ENCODE measurements at regions not wholly inside any gene's neighbourhood (a gene's known extent, or its start where the extent isn't known, plus 50 kb on each side); places are given as distances from the start of the nearest gene placed in this dataset.

DNA sequence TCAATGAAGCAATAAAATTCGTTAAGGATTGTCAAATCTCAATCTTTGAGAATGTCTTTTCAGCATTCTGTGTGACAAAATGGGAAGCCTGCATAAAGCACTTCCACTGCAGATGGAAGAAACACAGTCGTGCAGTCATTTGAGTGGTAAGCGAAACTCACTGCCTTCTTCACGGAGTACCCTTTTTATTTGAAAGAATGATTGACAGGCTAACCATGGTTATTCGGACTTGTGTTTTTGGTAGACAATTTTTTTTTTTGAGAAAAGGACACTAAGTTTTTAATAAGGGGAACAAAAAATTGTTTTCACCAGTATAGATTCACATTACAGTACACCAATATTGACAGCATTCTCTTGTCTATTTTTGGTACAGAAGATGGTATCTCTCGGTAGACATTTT is 86.9 kb upstream of the MSX1 start:
- DNase-seq (ENCODE audit: low read depth), result no peak

DNA sequence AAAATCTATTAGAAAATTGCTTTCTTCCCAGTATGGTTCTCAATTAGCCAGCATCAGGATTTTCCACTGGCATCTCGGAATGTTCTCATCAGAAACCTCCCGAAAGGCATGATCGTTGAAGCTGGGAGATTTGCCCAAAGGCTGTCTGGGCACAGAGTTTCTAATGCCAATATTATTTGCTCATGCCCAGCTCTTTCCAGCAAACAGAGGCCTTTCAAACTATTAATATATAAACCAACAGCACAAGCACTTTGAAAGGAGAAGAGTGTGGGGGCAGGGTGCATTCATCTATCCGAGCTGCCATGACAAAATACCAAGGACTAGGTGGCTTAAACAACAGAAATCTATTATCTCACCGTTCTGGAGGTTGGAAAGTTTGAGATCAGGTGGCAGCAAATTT is 88.3 kb upstream of the MSX1 start:
- DNase-seq (ENCODE audit: low read depth), result no peak

DNA sequence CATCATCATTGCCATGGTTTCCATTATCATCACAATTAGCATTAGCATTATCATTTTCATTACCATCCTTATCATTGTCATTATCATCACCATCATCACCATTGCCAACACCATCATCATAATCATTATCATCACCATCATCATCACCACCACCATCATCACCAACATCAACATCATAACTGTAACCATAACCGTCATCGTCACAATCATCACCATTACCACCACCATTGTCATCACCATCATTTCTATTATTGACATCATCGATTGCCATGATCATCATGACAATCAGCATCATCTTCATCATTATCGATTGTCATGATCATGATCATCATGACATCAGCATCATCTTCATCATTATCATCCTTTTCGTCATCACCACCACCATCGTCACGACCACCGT is 88.9 kb upstream of the MSX1 start:
- no peak for DNase-seq (ENCODE audit: low read depth)

DNA sequence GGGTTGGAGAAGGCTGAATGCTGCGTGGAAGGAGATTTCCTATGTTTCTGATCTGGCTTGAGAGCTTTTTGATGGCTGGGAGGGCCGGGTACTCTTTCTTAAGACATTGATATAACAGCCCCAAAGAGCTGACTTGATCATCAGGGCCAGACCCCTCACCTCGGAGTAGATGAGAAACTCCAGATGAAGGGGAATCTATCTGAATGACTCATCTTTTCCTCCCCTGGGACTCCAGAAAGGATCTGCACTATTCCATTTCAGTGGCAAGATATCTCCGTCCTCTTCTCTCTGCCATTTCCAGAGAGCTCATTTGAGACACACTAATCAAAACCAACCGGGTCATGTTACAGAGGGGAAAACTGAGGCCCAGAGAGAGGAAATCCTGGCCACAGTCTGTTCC is 92.9 kb upstream of the MSX1 start:
- DNase-seq (ENCODE audit: low read depth), result no peak

DNA sequence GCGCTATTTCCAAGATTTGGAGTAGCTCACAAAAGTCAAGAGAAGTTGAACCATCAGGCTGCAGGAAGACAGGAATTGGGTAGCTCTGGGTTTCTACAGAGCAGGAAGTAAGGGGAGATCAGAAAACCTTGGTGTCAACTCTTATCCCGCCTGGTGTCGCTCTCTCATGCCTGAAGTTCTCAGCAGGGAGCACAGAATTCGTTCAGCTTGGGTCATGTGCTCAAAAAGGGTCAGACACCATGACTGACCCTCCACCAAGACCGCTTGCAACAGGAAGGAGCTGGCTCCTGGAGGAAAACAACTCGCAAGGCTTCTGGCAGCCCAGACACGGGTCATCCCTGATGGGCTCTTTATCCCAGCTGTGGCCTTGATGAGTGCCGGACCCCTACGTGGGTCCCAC is 93.7 kb upstream of the MSX1 start:
- DNase-seq (ENCODE audit: low read depth), result no peak

DNA sequence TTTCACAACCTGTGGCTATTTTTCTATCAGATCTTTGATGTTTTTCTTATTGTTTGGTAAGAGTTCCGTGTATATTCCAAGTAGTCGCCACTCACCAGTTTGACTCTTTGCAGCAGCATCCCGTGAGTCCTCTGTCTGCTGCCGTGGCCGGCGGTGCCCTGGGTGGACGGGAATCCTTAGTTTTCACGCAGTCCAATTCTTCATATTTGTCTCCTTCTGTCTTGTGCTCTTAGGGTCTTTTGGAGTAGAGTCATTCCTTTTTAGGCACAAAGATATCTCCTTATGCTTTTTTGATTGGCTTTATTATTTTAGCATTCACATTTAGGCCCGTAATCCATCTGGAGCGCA is 94.9 kb upstream of the MSX1 start:
- no peak for DNase-seq (ENCODE audit: low read depth)

DNA sequence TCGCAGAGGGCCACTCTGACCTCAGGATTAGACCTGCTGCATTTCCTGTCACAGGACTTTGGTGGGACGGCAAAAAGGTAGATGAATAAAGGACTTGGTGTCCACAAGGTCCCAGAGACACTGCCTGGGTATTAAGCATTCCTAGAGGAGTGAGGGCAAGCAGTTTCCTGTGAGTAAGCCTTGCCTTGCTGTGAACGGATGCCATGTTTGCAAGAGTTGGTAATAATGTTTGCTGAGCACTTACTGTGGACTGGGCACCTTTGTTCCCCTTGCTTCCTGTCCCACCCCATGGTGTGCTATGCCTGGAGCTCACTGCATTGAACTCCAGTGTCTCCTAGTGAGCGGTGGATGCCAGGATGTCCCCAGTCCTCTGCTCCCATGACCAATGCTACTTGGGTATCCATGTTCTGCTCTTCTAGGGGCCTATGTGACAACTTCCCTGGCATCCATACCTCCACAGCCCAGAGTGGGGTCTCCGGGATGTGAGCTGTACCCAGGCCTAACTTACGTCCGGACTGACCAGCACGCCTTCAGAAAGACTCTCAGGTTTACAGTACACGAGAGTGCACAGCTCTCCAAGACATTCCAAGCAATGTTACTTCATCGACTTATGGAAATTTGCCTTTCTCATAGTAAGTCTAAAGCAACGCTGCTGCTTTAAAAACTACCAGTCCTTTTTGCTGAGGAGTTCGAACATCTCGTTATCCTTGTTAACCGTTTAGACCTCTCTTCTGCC is 95.5 kb upstream of the MSX1 start:
- no peak for DNase-seq (ENCODE audit: low read depth)

DNA sequence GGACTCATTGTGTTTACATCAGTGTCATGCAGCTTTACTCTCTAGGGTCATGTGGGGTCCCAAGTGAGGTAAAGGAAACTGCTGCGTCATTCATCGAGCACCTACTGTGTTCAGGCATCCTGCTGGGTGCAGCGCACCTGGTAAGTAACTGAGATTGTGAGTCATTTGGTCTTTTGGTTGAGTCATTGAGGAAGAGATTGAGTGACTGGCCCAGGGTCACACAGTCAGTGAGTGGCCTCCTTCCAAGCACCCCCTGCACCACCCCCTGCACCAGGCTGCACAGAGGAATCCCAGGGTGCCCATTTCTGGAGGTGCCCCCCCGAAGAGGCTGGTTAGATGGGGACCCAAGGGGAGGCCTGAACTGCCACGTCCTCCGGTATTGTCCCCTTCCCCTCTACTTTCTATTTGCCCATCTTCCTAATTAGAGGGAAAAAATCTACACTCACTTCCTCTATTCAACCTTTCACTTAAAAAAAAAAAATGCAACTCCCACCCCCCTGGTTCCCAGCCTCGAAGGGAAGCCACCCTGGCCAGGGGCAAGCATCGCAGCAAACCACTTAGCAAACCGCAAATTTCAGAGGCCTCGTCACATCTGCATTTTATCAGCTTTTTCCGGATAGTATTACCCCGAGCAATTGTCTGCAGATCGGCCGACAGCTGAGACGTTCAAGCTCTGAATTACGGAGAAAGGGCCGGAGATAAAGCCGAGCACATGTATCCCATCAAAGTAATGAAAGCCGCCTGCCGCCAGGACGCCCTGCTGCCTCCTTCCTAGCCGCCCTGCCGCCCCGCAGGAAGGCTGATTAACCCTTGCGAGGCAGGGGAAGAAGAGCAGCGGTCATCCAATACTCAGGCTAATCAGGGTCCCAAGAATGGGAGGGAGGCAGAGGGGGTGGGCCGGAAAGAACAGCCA is 96.3 kb upstream of the MSX1 start:
- no peak for DNase-seq (ENCODE audit: low read depth)

DNA sequence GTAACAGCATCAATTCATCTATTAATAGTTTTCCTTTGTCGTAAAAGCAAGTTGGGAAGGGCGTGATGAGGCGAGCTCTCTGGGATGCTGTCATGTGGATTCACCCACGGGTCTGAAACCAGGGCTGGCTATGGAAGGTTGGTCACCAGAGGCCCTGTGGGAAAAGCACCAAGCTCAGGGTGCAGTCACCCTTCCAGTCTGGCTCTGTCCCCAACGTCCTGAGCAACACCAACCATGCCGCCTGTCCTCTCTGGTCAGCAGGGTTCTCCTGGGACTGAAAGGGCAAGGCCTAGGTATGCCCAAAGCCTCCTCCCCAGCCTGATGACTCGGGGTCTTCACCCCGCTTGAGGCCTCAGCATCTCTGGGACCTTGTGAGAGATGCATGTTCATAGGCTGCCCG is 97.2 kb upstream of the MSX1 start:
- no peak for DNase-seq (ENCODE audit: low read depth)

DNA sequence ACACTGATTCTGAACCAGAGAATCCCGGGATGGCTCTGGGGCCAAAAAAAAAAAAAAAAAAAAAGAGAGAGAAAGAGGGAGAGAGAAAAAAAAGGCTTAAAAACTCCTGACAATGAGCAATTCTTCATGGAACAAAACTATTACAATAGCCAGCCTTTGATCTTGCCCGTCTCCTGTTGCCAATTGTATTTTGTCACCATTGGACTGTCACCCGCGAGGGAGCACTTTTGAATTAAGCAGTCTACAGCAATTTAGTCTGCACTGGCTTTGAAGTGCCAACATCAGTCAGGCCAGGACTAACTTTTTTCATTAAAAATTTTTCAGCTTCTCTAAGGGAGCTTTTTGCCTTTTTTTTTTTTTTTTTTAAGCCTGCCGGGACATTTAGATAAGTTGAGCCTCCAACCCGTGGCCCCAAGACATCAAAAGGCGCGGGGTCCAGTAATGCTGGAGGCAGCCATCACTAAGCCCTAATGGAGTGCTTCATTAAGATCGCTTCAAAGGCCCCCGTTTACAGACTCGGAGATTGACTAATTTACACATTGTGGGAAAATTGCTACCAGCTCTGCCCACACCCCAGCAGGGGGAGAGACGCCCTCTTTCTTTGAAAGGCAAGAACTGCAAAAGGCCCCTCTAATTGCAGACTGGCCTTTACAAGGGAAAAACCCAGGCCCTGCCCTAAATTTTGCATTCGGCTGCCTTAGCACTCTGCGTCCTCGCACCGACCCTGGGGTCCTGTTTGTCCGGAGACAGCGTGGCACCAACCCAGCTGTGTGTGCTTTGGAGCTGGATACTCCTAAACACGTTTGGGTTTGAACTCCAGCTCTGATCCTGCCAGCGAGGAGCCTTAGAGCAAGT is 98.1 kb upstream of the MSX1 start:
- no peak for DNase-seq (ENCODE audit: low read depth)

DNA sequence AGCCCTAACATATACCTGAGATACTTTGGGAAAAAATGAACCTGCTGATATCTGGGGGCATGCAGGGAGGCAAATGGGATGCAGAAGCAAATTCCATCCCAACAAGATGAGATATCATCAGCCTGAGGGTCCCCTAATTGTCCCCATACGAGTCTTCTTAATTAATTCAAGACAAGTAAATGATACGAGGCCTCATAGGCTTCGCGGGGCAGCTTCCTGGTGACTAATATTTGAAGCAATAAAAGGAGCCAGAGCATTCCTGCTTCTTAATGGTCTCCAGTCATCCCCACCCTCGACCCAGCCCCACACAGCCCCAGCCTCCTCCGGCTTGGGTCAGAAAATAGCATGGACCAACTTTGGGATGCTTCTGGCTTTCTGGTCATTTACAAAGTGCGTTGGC is 99.6 kb upstream of the MSX1 start:
- no peak for DNase-seq (ENCODE audit: low read depth)

DNA sequence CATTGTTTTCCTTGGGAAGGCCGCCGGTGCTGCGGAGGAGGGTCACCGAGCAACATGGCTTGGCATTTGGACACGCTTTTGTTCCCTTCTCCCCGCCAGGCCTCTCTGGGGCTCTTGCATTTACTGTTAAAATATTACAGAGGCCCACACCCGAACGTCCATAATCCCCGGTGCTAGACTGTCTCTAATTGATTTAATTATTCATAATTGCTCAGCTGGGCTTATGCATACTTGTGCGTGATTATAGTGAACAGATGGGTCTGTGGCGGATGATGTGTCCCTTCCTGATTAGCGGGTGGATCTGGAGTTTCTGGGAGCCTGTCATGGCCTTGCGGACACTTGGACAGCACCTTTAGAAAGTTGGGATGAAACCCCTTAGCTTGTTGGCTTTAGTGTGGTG is 100.2 kb upstream of the MSX1 start:
- DNase-seq (ENCODE audit: low read depth), result no peak

DNA sequence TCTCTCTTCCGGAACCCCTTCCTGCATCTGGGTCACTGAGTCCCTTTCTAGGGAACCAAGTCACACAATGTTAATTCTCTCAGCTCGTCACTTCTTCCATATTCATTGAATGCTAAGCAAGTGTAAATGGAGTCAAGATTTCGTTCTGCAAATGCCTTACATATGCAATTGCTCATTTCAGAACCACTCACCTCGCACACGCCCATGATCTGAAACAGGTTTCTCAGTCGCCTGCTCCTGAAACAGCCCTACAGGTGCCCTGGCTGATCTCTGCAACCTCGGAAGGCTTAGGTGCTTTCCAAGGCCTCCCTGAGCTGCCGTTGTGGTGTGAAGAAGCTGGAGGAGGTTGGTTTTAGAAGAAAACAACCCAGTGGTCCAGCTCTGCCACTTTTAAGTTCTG is 100.8 kb upstream of the MSX1 start:
- no peak for DNase-seq (ENCODE audit: low read depth)

DNA sequence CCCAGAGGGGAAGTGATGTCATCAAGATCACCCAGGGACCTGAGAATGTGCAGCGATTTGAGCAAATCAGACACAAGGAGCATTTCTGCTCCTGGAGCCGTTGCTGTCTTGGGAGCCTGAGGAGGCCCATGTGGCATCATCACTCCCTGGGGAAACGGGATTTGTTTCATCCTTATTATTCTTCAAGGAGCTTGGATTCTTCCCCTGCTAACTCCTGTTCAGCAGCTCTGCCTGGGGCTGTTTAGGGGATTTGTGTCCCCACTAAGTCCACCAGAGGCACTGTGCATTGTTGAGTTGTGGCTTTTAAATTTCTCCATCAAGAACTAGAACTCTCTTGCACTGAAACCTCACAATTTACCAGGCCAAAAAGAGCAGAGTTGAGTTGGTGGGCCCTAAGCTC is 104.2 kb upstream of the MSX1 start:
- no peak for DNase-seq (ENCODE audit: low read depth)

DNA sequence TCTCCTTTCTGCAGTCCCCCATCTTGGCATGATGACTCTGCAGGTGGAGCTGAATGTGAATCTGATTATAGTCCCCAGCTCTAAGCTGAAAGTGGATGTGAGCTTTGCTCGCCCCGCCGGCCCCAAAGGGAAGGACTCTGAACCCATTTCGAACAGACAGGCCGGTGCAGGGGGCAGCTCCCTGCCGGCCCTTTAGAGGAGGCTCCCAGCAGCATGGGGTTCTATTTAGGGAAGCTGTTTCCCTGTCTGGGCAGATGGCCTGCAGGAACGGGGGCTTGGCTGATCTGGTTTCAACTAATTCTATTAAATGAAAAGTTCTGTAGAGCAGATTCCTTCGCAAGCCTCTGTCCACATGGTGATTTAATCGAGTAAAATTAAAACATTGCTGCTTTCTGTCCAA is 104.8 kb upstream of the MSX1 start:
- no peak for DNase-seq (ENCODE audit: low read depth)

DNA sequence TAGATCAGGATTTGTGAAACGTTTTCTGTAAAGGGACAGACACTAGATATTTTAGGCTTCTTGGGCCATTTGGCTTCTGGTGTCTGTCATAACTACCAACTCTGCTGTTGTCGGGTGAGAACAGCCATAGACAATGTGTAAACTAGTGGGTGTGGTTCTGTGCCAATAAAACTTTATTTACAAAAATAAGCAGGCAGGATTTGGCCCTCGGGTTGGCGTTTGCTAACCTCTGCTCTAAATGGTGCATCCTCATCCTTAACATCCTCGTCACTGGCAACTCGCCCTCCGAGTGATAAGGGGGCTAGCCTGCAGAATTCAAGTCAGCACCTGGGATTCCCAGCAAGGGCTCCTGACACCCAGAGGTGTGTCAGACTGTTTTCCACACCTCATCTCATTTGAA is 105.8 kb upstream of the MSX1 start:
- no peak for DNase-seq (ENCODE audit: low read depth)

DNA sequence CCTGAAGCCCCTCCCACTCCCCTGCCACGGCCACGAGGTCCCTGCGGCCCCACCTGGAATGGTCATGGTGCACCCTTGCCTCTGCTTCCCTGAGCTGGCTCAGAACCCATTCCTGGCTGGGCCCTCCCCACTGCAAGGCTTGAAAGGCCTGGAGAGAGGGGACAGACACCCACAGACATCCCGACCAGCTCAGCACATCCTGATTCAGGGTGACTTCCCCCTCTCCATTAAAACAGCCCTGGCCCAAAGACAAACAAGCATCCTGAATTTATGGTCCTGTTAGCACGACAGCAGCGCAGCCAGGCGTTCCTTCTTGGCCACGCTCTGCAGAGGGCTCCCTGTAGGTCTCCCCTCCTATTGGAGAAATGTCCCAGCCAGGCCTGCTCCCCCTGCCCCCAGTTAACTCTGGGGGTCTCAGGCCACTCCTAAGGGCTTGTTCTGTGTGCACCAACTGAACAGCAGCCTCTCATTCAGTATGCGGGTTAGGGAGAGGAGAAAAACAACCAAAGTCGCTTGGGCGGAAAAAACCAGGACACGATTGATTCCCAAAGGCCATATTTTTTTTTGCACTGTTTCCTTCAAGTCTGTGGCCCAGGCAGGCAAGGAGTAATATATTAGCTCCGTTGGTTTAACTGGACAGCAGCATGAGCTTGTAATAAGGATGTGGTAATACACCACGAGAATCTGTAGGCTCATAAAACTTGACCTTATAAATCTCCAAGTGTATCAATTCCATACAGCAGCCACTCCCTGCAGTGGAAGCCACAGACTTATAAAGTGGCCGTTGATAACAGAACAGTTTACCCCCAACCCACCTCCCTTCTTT is 106.7 kb upstream of the MSX1 start:
- DNase-seq (ENCODE audit: low read depth), result no peak

DNA sequence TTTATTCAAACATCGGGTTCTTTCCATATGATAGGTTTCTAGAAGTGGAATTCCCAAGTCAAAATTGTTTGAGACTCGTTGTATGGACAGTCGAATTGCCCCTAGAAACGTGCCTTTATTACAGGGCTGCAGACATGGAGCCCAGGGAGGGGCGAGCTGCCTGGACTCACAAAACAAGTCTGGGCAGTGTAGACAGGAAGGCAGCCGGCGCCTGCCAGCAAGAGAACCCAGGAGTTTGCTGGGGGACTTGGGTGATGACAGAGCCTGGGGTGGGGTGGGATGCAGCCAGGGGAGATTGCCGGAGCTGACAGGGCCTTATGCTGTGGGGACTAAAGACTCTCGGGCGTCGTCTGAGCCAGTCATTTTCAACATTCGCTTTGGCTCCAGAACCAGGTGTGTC is 107.4 kb upstream of the MSX1 start:
- DNase-seq (ENCODE audit: low read depth), result no peak

DNA sequence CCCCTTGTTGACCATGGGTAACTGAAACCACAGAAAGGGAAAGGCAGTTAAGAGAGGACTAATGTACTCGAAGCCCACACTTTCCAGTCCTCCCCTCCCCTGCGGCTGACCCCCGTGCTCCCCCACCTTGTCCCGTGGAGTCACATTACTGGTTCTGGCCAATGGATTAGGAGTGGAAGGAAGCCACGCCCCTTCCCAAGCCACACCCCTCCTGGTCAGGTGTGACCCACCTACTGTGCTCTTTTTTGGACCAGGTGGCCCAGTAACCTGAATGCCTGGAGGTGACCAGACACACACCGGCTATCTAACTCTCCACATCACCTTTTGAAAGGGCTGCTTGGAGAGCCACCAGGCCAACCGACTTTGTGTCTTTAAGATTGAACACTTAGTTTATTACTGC is 109.3 kb upstream of the MSX1 start:
- no peak for DNase-seq (ENCODE audit: low read depth)

DNA sequence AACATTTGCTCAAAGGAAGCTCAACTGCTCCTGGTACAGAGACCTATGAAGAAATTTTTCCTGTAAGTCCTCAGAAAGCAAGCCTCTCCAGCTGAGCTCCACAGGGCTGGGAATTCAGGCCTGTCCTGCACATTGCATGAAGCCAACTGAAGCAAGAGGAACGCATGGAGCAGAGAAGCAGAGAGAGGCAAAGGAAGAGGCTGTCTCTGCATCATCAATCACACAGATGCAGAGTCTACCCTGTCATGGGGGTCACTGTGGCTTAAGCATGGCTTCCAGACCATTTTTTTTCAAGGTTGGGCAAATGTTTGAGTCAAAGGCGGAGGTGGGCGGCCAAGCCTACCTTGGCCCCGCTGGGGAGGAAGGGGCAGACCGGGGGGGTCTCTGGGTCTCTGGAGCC is 110.3 kb upstream of the MSX1 start:
- DNase-seq (ENCODE audit: low read depth), result no peak

DNA sequence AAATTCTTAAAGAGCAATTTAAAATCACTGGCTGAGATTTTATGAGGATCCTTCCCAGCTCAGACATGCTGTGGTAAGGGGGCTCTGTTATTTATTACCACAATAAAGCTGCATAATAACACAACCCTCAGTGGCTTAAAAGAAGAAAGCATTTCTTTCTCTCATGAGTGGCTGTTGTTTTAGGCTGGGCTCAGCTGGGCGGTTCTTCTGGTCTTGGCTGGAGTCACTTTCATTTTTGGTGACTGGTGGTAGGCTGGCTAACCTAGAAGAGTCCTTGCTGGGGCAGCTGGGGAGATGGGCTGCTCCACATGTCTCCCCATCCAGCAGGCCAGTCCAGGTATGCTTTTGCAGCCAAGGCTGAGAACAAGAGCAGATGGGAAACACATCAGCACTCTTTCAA is 113.0 kb upstream of the MSX1 start:
- DNase-seq (ENCODE audit: low read depth), result no peak

DNA sequence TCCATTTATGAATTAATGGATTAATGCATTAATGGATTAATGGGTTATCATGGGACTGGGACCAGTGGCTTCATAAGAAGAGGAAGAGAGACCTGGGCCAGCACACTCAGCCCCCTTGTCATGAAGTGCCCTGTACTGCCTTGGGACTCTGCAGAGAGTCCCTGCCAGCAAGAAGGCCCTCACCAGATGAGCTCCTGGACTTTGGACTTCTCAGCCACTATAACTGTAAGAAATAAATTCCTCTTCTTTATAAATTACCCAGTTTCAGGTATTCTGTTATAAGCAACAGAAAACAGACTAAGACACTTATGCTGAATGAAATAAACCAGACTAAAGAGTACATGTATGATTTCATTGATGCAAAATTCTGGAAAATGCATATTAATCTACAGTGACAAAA is 119.4 kb upstream of the MSX1 start:
- no peak for DNase-seq (ENCODE audit: low read depth)

Data from forelimb muscle (tissue), 1 donor.